ENCODE measurements at regions not wholly inside any gene's neighbourhood (a gene's known extent, or its start where the extent isn't known, plus 50 kb on each side); places are given as distances from the start of the nearest gene placed in this dataset.

DNA sequence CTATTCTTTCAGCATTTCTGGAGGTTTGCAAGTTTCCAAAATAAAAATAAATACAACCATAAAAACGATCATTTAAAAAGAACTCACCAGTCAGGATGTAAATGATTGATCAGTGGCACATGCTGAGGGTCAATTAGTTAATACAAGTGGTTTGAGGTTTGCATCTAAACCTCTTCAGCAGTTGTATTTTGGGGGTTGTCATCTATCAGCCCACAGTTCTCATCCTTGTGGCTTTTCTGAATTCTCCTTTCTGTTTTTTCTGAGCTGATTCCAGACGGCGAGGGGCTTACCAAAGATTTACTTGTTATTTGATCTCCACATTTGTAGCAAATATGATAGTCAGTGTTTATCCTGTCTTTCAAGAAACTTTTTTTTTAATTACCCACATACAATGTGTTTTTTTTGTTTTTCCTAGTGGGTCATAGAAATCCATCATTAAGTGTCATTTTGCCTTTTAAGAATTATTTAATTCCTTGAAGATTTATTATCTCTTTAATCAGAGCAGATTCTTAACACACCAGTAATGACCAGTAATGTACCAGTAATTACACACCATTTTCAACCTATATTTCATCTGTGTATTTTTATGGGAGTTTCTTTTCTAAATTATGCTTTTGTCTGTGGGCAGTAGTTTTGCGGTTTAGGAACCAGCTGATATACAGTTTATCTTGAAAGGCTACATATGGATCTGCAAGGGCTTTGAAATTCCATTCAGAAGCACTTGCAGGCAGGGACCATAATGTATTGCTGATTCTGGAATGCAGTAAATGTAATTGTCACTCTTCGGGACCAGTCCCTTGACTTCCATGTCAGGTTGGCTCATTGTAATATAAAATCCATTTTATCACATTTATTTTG, 56.3 kb upstream of the DAAM1 start:
- TF ChIP-seq POLR2AphosphoS5 (IDR thresholded peaks at IDR 0.05; ENCODE audit: insufficient read depth in 1 of 2, low read depth in 1 of 2) = no peak
- TF ChIP-seq, protein P1, sequence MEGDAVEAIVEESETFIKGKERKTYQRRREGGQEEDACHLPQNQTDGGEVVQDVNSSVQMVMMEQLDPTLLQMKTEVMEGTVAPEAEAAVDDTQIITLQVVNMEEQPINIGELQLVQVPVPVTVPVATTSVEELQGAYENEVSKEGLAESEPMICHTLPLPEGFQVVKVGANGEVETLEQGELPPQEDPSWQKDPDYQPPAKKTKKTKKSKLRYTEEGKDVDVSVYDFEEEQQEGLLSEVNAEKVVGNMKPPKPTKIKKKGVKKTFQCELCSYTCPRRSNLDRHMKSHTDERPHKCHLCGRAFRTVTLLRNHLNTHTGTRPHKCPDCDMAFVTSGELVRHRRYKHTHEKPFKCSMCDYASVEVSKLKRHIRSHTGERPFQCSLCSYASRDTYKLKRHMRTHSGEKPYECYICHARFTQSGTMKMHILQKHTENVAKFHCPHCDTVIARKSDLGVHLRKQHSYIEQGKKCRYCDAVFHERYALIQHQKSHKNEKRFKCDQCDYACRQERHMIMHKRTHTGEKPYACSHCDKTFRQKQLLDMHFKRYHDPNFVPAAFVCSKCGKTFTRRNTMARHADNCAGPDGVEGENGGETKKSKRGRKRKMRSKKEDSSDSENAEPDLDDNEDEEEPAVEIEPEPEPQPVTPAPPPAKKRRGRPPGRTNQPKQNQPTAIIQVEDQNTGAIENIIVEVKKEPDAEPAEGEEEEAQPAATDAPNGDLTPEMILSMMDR (IDR thresholded peaks at IDR 0.05) = no peak
- no peak for TF ChIP-seq POLR2A (IDR thresholded peaks at IDR 0.05)

Measured in vagina (tissue), 2 donors.